ENCODE measurements at regions not wholly inside any gene's neighbourhood (a gene's known extent, or its start where the extent isn't known, plus 50 kb on each side); places are given as distances from the start of the nearest gene placed in this dataset.

GRCh38 chr11:23759489-23759888, 737.4 kb upstream of the LUZP2 start:
- Histone ChIP-seq H3K36me3 (ENCODE audit: control insufficient read depth, insufficient read depth, low read length) (no peaks in the 10 kb centered on the region), H3K27me3 (replicated peaks; ENCODE audit: control insufficient read depth, insufficient read depth, low read length) (no peaks in the 10 kb centered on the region), H3K4me3 (replicated peaks; ENCODE audit: low read depth, low read length) (no peak overlapping the region)
- no peak for TF ChIP-seq CTCF (IDR thresholded peaks at IDR 0.05; ENCODE audit: insufficient read depth, low read length, poor library complexity, severe bottlenecking)
- no peak for DNase-seq (ENCODE audit: extremely low read depth, insufficient read length)

GRCh38 chr11:23764286-23764685, 732.6 kb upstream of the LUZP2 start:
- no peak for TF ChIP-seq CTCF (IDR thresholded peaks at IDR 0.05; ENCODE audit: insufficient read depth, low read length, poor library complexity, severe bottlenecking)
- H3K4me3 ChIP-seq (replicated peaks; ENCODE audit: low read depth, low read length): no peak overlapping the region
- H3K36me3 ChIP-seq (ENCODE audit: control insufficient read depth, insufficient read depth, low read length): no peaks in the 10 kb centered on the region
- no peaks in the 10 kb centered on the region for H3K27me3 ChIP-seq (replicated peaks; ENCODE audit: control insufficient read depth, insufficient read depth, low read length)
- DNase-seq (ENCODE audit: extremely low read depth, insufficient read length): no peak

GRCh38 chr11:23765682-23766252, 731.1 kb upstream of the LUZP2 start:
- H3K4me3 ChIP-seq (replicated peaks; ENCODE audit: low read depth, low read length): no peak overlapping the region
- DNase-seq (ENCODE audit: extremely low read depth, insufficient read length): no peak
- no peaks in the 10 kb centered on the region for H3K27me3 ChIP-seq (replicated peaks; ENCODE audit: control insufficient read depth, insufficient read depth, low read length)
- no peak for TF ChIP-seq CTCF (IDR thresholded peaks at IDR 0.05; ENCODE audit: insufficient read depth, low read length, poor library complexity, severe bottlenecking)
- H3K36me3 ChIP-seq (ENCODE audit: control insufficient read depth, insufficient read depth, low read length): no peaks in the 10 kb centered on the region

- no peak for TF ChIP-seq CTCF (IDR thresholded peaks at IDR 0.05; ENCODE audit: insufficient read depth, low read length, poor library complexity, severe bottlenecking)
- Histone ChIP-seq H3K36me3 (ENCODE audit: control insufficient read depth, insufficient read depth, low read length) (no peaks in the 10 kb centered on the region), H3K27me3 (replicated peaks; ENCODE audit: control insufficient read depth, insufficient read depth, low read length) (no peaks in the 10 kb centered on the region), H3K4me3 (replicated peaks; ENCODE audit: low read depth, low read length) (no peak overlapping the region)
- no peak for DNase-seq (ENCODE audit: extremely low read depth, insufficient read length)
Measured at GRCh38 chr11:23767576-23767975, 729.3 kb upstream of the LUZP2 start.

GRCh38 chr11:23769214-23769613, 727.6 kb upstream of the LUZP2 start:
- Histone ChIP-seq H3K4me3 (replicated peaks; ENCODE audit: low read depth, low read length) (no peak overlapping the region), H3K27me3 (replicated peaks; ENCODE audit: control insufficient read depth, insufficient read depth, low read length) (no peaks in the 10 kb centered on the region), H3K36me3 (ENCODE audit: control insufficient read depth, insufficient read depth, low read length) (no peaks in the 10 kb centered on the region)
- no peak for TF ChIP-seq CTCF (IDR thresholded peaks at IDR 0.05; ENCODE audit: insufficient read depth, low read length, poor library complexity, severe bottlenecking)
- DNase-seq (ENCODE audit: extremely low read depth, insufficient read length): no peak

- Histone ChIP-seq H3K27me3 (replicated peaks; ENCODE audit: control insufficient read depth, insufficient read depth, low read length) (no peaks in the 10 kb centered on the region), H3K36me3 (ENCODE audit: control insufficient read depth, insufficient read depth, low read length) (no peaks in the 10 kb centered on the region), H3K4me3 (replicated peaks; ENCODE audit: low read depth, low read length) (no peak overlapping the region)
- DNase-seq (ENCODE audit: extremely low read depth, insufficient read length): no peak
- TF ChIP-seq CTCF (IDR thresholded peaks at IDR 0.05; ENCODE audit: insufficient read depth, low read length, poor library complexity, severe bottlenecking): no peak
Measured at GRCh38 chr11:23772081-23772480, 724.8 kb upstream of the LUZP2 start.

Data from GM06990 (cell line).